ENCODE measurements at regions not wholly inside any gene's neighbourhood (a gene's known extent, or its start where the extent isn't known, plus 50 kb on each side); places are given as distances from the start of the nearest gene placed in this dataset.

DNA sequence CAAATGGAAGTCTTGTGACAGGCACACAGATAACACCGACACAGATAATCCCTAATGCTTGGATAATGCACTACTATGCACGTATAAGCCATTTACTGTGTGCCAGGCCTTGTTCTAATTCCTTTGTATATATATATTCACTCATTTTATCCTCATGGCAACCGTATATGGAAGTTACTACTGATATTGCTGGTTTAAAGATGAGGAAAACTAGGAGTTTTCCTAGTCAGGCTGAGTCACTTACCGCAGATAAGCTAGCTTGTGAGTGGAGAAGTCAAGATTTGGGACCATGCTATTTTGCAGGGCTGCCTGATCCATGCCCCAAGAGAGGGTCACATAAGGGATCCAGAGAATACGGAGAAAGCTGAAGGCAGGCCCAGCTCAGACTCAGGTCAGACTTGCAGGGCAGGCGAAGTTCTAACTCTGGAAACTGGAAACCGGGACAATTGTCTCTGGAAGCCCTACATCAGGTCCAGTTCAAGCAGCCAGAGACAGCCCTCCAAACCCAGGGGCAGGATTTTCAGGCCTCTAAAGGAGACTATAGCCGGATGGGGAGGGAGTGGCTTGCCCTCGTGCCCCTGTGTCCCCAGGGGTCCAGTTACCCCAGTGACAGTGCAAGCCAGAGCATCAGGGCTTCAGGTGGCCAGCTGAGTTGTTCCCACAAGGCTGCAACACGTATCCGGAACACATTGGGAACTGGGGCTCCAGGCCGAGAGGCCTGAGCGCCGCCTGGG is 534.8 kb downstream of the INSC start:
- no peak for DNase-seq
- TF ChIP-seq, protein P1, sequence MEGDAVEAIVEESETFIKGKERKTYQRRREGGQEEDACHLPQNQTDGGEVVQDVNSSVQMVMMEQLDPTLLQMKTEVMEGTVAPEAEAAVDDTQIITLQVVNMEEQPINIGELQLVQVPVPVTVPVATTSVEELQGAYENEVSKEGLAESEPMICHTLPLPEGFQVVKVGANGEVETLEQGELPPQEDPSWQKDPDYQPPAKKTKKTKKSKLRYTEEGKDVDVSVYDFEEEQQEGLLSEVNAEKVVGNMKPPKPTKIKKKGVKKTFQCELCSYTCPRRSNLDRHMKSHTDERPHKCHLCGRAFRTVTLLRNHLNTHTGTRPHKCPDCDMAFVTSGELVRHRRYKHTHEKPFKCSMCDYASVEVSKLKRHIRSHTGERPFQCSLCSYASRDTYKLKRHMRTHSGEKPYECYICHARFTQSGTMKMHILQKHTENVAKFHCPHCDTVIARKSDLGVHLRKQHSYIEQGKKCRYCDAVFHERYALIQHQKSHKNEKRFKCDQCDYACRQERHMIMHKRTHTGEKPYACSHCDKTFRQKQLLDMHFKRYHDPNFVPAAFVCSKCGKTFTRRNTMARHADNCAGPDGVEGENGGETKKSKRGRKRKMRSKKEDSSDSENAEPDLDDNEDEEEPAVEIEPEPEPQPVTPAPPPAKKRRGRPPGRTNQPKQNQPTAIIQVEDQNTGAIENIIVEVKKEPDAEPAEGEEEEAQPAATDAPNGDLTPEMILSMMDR (IDR thresholded peaks at IDR 0.05), result no peak
- intact Hi-C loops (cut with micrococcal nuclease), result loop anchor here (5.0 kb wide), 1 partner anchor 958 kb away; no protein-coding TSS in a partner anchor
- H3K4me3 ChIP-seq (ENCODE audit: low read length), result no peak overlapping the region
- no peak overlapping the region for H3K27ac ChIP-seq (ENCODE audit: low read length)
- no peak overlapping the region for H3K4me3 Mint-ChIP-seq
- H3K27ac Mint-ChIP-seq, result no peak overlapping the region
- peaks cover 4% of the 10 kb centered on the region for H3K27me3 ChIP-seq (ENCODE audit: control insufficient read depth, insufficient read depth, low read length)
- peak in 1 of 3 donors; percentile 5 for ATAC-seq
- peaks cover 14 to 18% of the 10 kb centered on the region in 2 donors for H3K27me3 Mint-ChIP-seq (ENCODE audit: low read depth in 2 of 2)
- no peaks in the 10 kb centered on the region for H3K9me3 ChIP-seq (ENCODE audit: control insufficient read depth, insufficient read depth, low read length)
- H3K4me1 ChIP-seq (ENCODE audit: control insufficient read depth, insufficient read depth, low read length), result peaks cover 8% of the 10 kb centered on the region
- H3K9me3 Mint-ChIP-seq, result no peaks in the 10 kb centered on the region
- no peaks in the 10 kb centered on the region for H3K36me3 ChIP-seq (ENCODE audit: control insufficient read depth, insufficient read depth, low read length)
- peaks cover 0 to 6% of the 10 kb centered on the region in 2 donors for H3K4me1 Mint-ChIP-seq
- no peaks in the 10 kb centered on the region for H3K36me3 Mint-ChIP-seq
- 57% methylated on average over 14 of the region's 14 CpGs for WGBS (ENCODE audit: insufficient coverage)

DNA sequence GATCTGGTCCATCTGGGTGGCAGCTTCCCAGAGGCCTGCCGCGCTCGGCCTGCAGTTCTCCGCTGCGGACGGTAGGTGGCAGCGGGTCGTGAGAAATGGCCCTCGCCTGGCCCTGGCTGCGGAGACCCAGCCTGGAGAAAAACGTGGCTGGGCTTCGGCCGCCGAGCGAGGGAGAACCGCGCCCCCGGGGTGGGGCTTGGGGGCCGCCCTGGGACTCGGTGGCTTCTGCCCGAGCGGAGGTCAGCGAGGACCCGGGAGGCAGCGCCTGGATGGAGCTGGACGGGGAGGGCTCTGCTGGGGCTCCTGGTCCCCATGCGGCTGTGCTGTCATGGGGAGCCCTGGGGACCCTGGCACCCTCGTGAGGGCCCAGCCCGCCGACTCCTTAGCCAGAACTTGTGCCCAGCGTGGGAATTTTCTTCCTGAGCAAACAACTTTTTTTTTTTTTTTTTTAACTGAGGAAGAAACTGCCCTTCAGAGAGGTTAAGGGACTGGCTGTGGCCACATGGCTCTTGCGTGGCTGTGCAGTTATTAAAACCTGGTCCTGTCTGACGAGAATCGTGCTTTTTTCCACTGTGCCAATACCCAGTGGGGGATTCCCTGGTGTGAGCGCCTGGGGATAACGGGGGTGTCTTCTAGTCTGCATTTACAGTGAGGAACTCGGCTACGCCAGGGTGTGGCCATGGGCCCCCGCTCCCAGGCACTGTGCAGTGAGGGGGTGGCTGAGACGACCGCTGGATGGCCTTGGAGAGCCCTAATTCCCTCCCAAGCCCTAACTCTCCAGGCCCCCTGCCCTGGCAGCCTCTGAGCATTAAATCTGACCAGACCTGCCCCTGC is 535.6 kb downstream of the INSC start:
- H3K4me3 ChIP-seq (ENCODE audit: low read length), result no peak overlapping the region
- TF ChIP-seq, protein P1 (IDR thresholded peaks at IDR 0.05), result peak; percentile 68
- Mint-ChIP-seq H3K4me1 (peaks cover 0 to 6% of the 10 kb centered on the region in 2 donors), H3K36me3 (no peaks in the 10 kb centered on the region), H3K27me3 (ENCODE audit: low read depth in 2 of 2) (peaks cover 14 to 25% of the 10 kb centered on the region in 2 donors), H3K27ac (no peak overlapping the region), H3K9me3 (no peaks in the 10 kb centered on the region), H3K4me3 (no peak overlapping the region)
- no peak overlapping the region for H3K27ac ChIP-seq (ENCODE audit: low read length)
- peaks cover 8% of the 10 kb centered on the region for H3K4me1 ChIP-seq (ENCODE audit: control insufficient read depth, insufficient read depth, low read length)
- WGBS (ENCODE audit: insufficient coverage), result 5% methylated on average over 41 of the region's 41 CpGs
- DNase-seq (peak; percentile 60 to 71), ATAC-seq (peak; percentile 91 to 97 (median 97))
- H3K27me3 ChIP-seq (ENCODE audit: control insufficient read depth, insufficient read depth, low read length), result peaks cover 4% of the 10 kb centered on the region
- H3K36me3 ChIP-seq (ENCODE audit: control insufficient read depth, insufficient read depth, low read length), result no peaks in the 10 kb centered on the region
- H3K9me3 ChIP-seq (ENCODE audit: control insufficient read depth, insufficient read depth, low read length), result no peaks in the 10 kb centered on the region
- intact Hi-C loops (cut with micrococcal nuclease), result no loop called here

DNA sequence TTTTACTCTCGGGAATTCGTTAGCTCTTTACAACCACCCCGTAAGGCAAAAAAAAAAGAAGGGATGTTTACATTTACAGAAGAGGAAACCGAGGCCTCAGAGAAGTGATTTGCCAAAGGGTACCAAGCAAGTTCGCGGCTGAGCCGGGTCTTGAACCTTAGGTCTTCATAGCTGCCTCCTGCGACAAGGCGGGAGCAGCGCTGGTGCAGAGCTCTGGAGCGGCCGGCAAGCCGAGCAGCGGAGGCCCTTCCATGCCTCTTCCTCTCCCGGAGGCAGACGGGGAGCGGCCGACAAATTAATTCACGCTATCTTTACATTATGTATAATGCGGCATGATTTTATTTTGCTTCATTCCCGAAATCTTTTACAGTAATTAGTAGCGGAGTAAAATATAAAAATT is 536.3 kb downstream of the INSC start:
- Mint-ChIP-seq H3K36me3 (no peaks in the 10 kb centered on the region), H3K4me3 (no peak overlapping the region), H3K4me1 (peaks cover 0 to 6% of the 10 kb centered on the region in 2 donors), H3K27me3 (ENCODE audit: low read depth in 2 of 2) (peaks cover 14 to 25% of the 10 kb centered on the region in 2 donors), H3K9me3 (no peaks in the 10 kb centered on the region), H3K27ac (no peak overlapping the region)
- ATAC-seq (no peak), DNase-seq (no peak)
- no peak overlapping the region for H3K27ac ChIP-seq (ENCODE audit: low read length)
- intact Hi-C loops (cut with micrococcal nuclease), result no loop called here
- peaks cover 8% of the 10 kb centered on the region for H3K4me1 ChIP-seq (ENCODE audit: control insufficient read depth, insufficient read depth, low read length)
- TF ChIP-seq, protein P1 (IDR thresholded peaks at IDR 0.05), result no peak
- no peaks in the 10 kb centered on the region for H3K36me3 ChIP-seq (ENCODE audit: control insufficient read depth, insufficient read depth, low read length)
- 64% methylated on average over 18 of the region's 22 CpGs for WGBS (ENCODE audit: insufficient coverage)
- H3K9me3 ChIP-seq (ENCODE audit: control insufficient read depth, insufficient read depth, low read length), result no peaks in the 10 kb centered on the region
- H3K27me3 ChIP-seq (ENCODE audit: control insufficient read depth, insufficient read depth, low read length), result peaks cover 4% of the 10 kb centered on the region
- H3K4me3 ChIP-seq (ENCODE audit: low read length), result no peak overlapping the region

Data from natural killer cell (primary cell).